HG03097 (cell line): ENCODE measurements at regions not wholly inside any gene's neighbourhood (a gene's known extent, or its start where the extent isn't known, plus 50 kb on each side); places are given as distances from the start of the nearest gene placed in this dataset.
"Not testable (repeated sequence)": the region's sequence is repeated elsewhere in the genome, so short reads cannot be mapped to it uniquely, and the experiment has no call there.

ENCODE experiments used
- ATAC-seq: cut with Tn5 transposase; IDR thresholded peaks from one replicate; pipeline ENCODE4 v1.9.1; 2021; ENCODE audit not compliant: unreplicated experiment, low FRiP score

- ATAC-seq = no peak
These were observed 1292.2 kb upstream of the ZEB2 start for GRCh38 chr2:145812165-145812554.

GRCh38 chr2:145811276-145812164 is 1291.6 kb upstream of the ZEB2 start:
- no peak for ATAC-seq

- no peak for ATAC-seq
These were observed 1288.0 kb upstream of the ZEB2 start for GRCh38 chr2:145807968-145808367.

- no peak for ATAC-seq
These were observed 1287.6 kb upstream of the ZEB2 start for GRCh38 chr2:145807554-145807953.

GRCh38 chr2:145806546-145806945 is 1286.6 kb upstream of the ZEB2 start:
- no peak for ATAC-seq

- ATAC-seq = no peak
These were observed 1282.2 kb upstream of the ZEB2 start for GRCh38 chr2:145802133-145802532.

- ATAC-seq = no peak
These were observed 1281.3 kb upstream of the ZEB2 start for GRCh38 chr2:145801210-145801609.

GRCh38 chr2:145800151-145801091 is 1280.5 kb upstream of the ZEB2 start:
- ATAC-seq = no peak

- no peak for ATAC-seq
These were observed 1279.7 kb upstream of the ZEB2 start for GRCh38 chr2:145799595-145800108.

- no peak for ATAC-seq
These were observed 1278.5 kb upstream of the ZEB2 start for GRCh38 chr2:145798419-145798818.

- no peak for ATAC-seq
These were observed 1277.8 kb upstream of the ZEB2 start for GRCh38 chr2:145797692-145798091.

- ATAC-seq = no peak
These were observed 1272.8 kb upstream of the ZEB2 start for GRCh38 chr2:145792745-145793144.

- ATAC-seq = no peak
These were observed 1269.7 kb upstream of the ZEB2 start for GRCh38 chr2:145789636-145790035.

- not testable (repeated sequence) for ATAC-seq
These were observed 1267.9 kb upstream of the ZEB2 start for GRCh38 chr2:145787597-145788361.

- ATAC-seq = not testable (repeated sequence)
These were observed 1262.7 kb upstream of the ZEB2 start for GRCh38 chr2:145782607-145783006.

GRCh38 chr2:145777914-145778313 is 1258.0 kb upstream of the ZEB2 start:
- peak; percentile 70 for ATAC-seq

- ATAC-seq = no peak
These were observed 1257.4 kb upstream of the ZEB2 start for GRCh38 chr2:145777297-145777696.

GRCh38 chr2:145775591-145775990 is 1255.7 kb upstream of the ZEB2 start:
- no peak for ATAC-seq

GRCh38 chr2:145771525-145771924 is 1251.6 kb upstream of the ZEB2 start:
- ATAC-seq = peak; percentile 92

- no peak for ATAC-seq
These were observed 1249.2 kb upstream of the ZEB2 start for GRCh38 chr2:145769011-145769716.
